GM23338 (cell line): ENCODE measurements at regions not wholly inside any gene's neighbourhood (a gene's known extent, or its start where the extent isn't known, plus 50 kb on each side); places are given as distances from the start of the nearest gene placed in this dataset.

Source experiments
- ATAC-seq: fragments of 200-7000 bp; cut with Tn5 transposase; 3 replicates; pipeline ENCODE4 v1.9.1; 2020
- DNase-seq: peaks from one replicate; pipeline ENCODE4 v3.0.0-alpha.2; 2015; ENCODE audit warnings: low spot score
- H2AFZ ChIP-seq: fragments of 200-600 bp; sonication (generic); 2 replicates; pipeline ENCODE4 v1.8.0; 2016; ENCODE audit warnings: antibody characterized with exemption, mild to moderate bottlenecking, moderate library complexity
- H3F3A ChIP-seq: fragments of 200-600 bp; sonication (generic); replicated peaks from 2 replicates; pipeline ENCODE4 v1.8.0; 2017; ENCODE audit warnings: antibody characterized with exemption, mixed run types, low read depth
- H3K27ac ChIP-seq: fragments of 200-600 bp; sonication (generic); 2 replicates; pipeline ENCODE4 v1.6.1; 2016; ENCODE audit warnings: low read depth
- H3K27me3 ChIP-seq: fragments of 200-600 bp; sonication (generic); 2 replicates; pipeline ENCODE4 v1.8.0; 2016; ENCODE audit warnings: mild to moderate bottlenecking, mixed run types, moderate library complexity; ENCODE audit not compliant: insufficient read depth
- H3K36me3 ChIP-seq: fragments of 200-600 bp; sonication (generic); 2 replicates; pipeline ENCODE4 v1.8.0; 2016; ENCODE audit warnings: mild to moderate bottlenecking; ENCODE audit not compliant: insufficient read depth
- H3K4me1 ChIP-seq: fragments of 200-600 bp; sonication (generic); 2 replicates; pipeline ENCODE4 v1.8.0; 2016; ENCODE audit warnings: mild to moderate bottlenecking, moderate library complexity; ENCODE audit not compliant: insufficient read depth
- H3K4me2 ChIP-seq: fragments of 200-600 bp; sonication (generic); 2 replicates; pipeline ENCODE4 v1.7.1; 2017; ENCODE audit warnings: mixed run types
- H3K4me3 ChIP-seq: fragments of 200-600 bp; sonication (generic); 2 replicates; pipeline ENCODE4 v1.6.1; 2016; ENCODE audit warnings: mixed run types
- H3K79me2 ChIP-seq: fragments of 200-600 bp; sonication (generic); replicated peaks from 2 replicates; pipeline ENCODE4 v1.8.0; 2017; ENCODE audit warnings: mild to moderate bottlenecking; ENCODE audit not compliant: insufficient read depth
- H3K9me2 ChIP-seq: fragments of 200-600 bp; sonication (generic); 2 replicates; pipeline ENCODE4 v1.8.0; 2017; ENCODE audit not compliant: insufficient read depth
- H4K20me1 ChIP-seq: fragments of 200-600 bp; sonication (generic); replicated peaks from 2 replicates; pipeline ENCODE4 v1.8.0; 2017; ENCODE audit warnings: mild to moderate bottlenecking; ENCODE audit not compliant: insufficient read depth
- H3K27ac Mint-ChIP-seq: 2 replicates; pipeline ENCODE4 v1.8.0; 2020; ENCODE audit warnings: inconsistent platforms, mild to moderate bottlenecking, moderate library complexity, mixed read lengths
- H3K27me3 Mint-ChIP-seq: 3 replicates; pipeline ENCODE4 v1.8.0; 2022; ENCODE audit warnings: low read depth, mild to moderate bottlenecking, moderate library complexity, mixed read lengths, inconsistent platforms; ENCODE audit not compliant: insufficient read depth, poor library complexity
- H3K36me3 Mint-ChIP-seq: 3 replicates; pipeline ENCODE4 v1.8.0; 2021; ENCODE audit warnings: low read depth, mild to moderate bottlenecking, inconsistent platforms, moderate library complexity, mixed read lengths
- H3K4me1 Mint-ChIP-seq: 3 replicates; pipeline ENCODE4 v1.8.0; 2020; ENCODE audit warnings: mild to moderate bottlenecking, inconsistent platforms, mixed read lengths
- H3K4me3 Mint-ChIP-seq: 3 replicates; pipeline ENCODE4 v1.8.0; 2021; ENCODE audit warnings: moderate library complexity, mild to moderate bottlenecking, inconsistent platforms, mixed read lengths
- H3K9me3 Mint-ChIP-seq: 3 replicates; pipeline ENCODE4 v1.8.0; 2020; ENCODE audit warnings: moderate library complexity, mild to moderate bottlenecking, inconsistent platforms, mixed read lengths
- CREB1 ChIP-seq: fragments of 250-450 bp; sonication (Bioruptor Pico); IDR thresholded peaks from 2 replicates; pipeline ENCODE4 v1.5.0; 2020; ENCODE audit warnings: low read depth, mild to moderate bottlenecking, moderate library complexity
- CTCF ChIP-seq, 2 experiments: fragments of 200-600 bp in 1 of 2; sonication (generic) in 1 of 2; conservative IDR thresholded peaks; 2 replicates each; pipeline versions ENCODE4 v1.5.1 to v1.6.1; 2016 to 2017; ENCODE audit warnings: antibody characterized with exemption in 2 of 2, low read depth in 2 of 2, mild to moderate bottlenecking in 2 of 2, moderate library complexity in 1 of 2
- ETS1 ChIP-seq: IDR thresholded peaks from 2 replicates; pipeline ENCODE4 v1.6.1; 2016; ENCODE audit warnings: antibody characterized with exemption
- EZH2 ChIP-seq: fragments of 200-600 bp; sonication (generic); IDR thresholded peaks from one replicate; pipeline ENCODE4 v1.8.0; 2017; ENCODE audit warnings: antibody characterized with exemption, mild to moderate bottlenecking, low read depth; ENCODE audit not compliant: unreplicated experiment
- EZH2phosphoT487 ChIP-seq: fragments of 200-600 bp; sonication (generic); IDR thresholded peaks from one replicate; pipeline ENCODE4 v1.8.1; 2018; ENCODE audit warnings: antibody characterized with exemption; ENCODE audit not compliant: unreplicated experiment
- JUNB ChIP-seq: IDR thresholded peaks from one replicate; pipeline ENCODE4 v1.6.1; 2016; ENCODE audit warnings: antibody characterized with exemption; ENCODE audit not compliant: unreplicated experiment
- POLR2AphosphoS5 ChIP-seq: IDR thresholded peaks from 2 replicates; pipeline ENCODE4 v1.6.1; 2016; ENCODE audit warnings: antibody characterized with exemption, low read depth
- REST ChIP-seq: IDR thresholded peaks from one replicate; pipeline ENCODE4 v1.6.1; 2018; ENCODE audit warnings: antibody characterized with exemption; ENCODE audit not compliant: unreplicated experiment
- STAT1 ChIP-seq: IDR thresholded peaks from one replicate; pipeline ENCODE4 v1.6.1; 2016; ENCODE audit warnings: antibody characterized with exemption; ENCODE audit not compliant: unreplicated experiment
- ZNF114 ChIP-seq: fragments of 250-450 bp; sonication (Bioruptor Pico); IDR thresholded peaks from 2 replicates; pipeline ENCODE4 v1.5.0; 2020; ENCODE audit warnings: mild to moderate bottlenecking, moderate library complexity
- ZNF331 ChIP-seq: fragments of 250-450 bp; sonication (Bioruptor Pico); IDR thresholded peaks from 2 replicates; pipeline ENCODE4 v1.5.0; 2020; ENCODE audit warnings: low read depth, mild to moderate bottlenecking, moderate library complexity

- H3K4me1 Mint-ChIP-seq: peaks cover 5% of the 10 kb centered on the region
- no peaks in the 10 kb centered on the region for H4K20me1 ChIP-seq
- H3K79me2 ChIP-seq: no peaks in the 10 kb centered on the region
- H2AFZ ChIP-seq: peak overlapping the region; percentile 1; the same call in 1 of the 2 replicates
- H3K27me3 Mint-ChIP-seq: no peaks in the 10 kb centered on the region
- H3K27ac ChIP-seq: no peak overlapping the region
- H3F3A ChIP-seq: no peaks in the 10 kb centered on the region
- H3K4me2 ChIP-seq: no peak overlapping the region
- TF ChIP-seq POLR2AphosphoS5: no peak
- TF ChIP-seq ZNF331 (CRISPR knock-in tag): no peak
- TF ChIP-seq ZNF114 (CRISPR knock-in tag): no peak
- no peak for TF ChIP-seq EZH2
- TF ChIP-seq ETS1: no peak
- no peak for TF ChIP-seq CTCF (conservative IDR thresholded peaks at IDR 0.05; ENCODE audit: low read depth in 2 of 2)
- no peak for TF ChIP-seq REST
- TF ChIP-seq STAT1: no peak
- no peak for TF ChIP-seq CREB1 (CRISPR knock-in tag)
- H3K36me3 Mint-ChIP-seq: no peaks in the 10 kb centered on the region
- peak overlapping the region; percentile 60; the same call in 1 of the 2 replicates for H3K27ac Mint-ChIP-seq
- peaks cover 3% of the 10 kb centered on the region; the same call in 1 of the 3 replicates for H3K9me3 Mint-ChIP-seq
- ATAC-seq (no peak), DNase-seq (peak; percentile 11)
- no peaks in the 10 kb centered on the region for H3K36me3 ChIP-seq
- no peak overlapping the region for H3K4me3 Mint-ChIP-seq
- H3K4me3 ChIP-seq: no peak overlapping the region
- H3K27me3 ChIP-seq: no peaks in the 10 kb centered on the region
- no peaks in the 10 kb centered on the region for H3K4me1 ChIP-seq
- no peaks in the 10 kb centered on the region for H3K9me2 ChIP-seq
Measured at GRCh38 chr4:111519683-111520082, 625.6 kb upstream of the FAM241A start.

GRCh38 chr4:111530446-111530845, 614.8 kb upstream of the FAM241A start:
- no peaks in the 10 kb centered on the region for H3K9me3 Mint-ChIP-seq
- no peak overlapping the region for H3K4me3 Mint-ChIP-seq
- no peak for DNase-seq
- H2AFZ ChIP-seq: no peak overlapping the region
- no peaks in the 10 kb centered on the region for H3K4me1 Mint-ChIP-seq
- H3F3A ChIP-seq: no peaks in the 10 kb centered on the region
- H3K27ac ChIP-seq: no peak overlapping the region
- no peak overlapping the region for H3K27ac Mint-ChIP-seq
- no peaks in the 10 kb centered on the region for H3K4me1 ChIP-seq
- H4K20me1 ChIP-seq: no peaks in the 10 kb centered on the region
- no peak for ATAC-seq
- no peaks in the 10 kb centered on the region for H3K79me2 ChIP-seq
- no peaks in the 10 kb centered on the region for H3K36me3 ChIP-seq
- no peak overlapping the region for H3K4me3 ChIP-seq
- no peaks in the 10 kb centered on the region for H3K9me2 ChIP-seq
- peaks cover 2% of the 10 kb centered on the region for H3K27me3 Mint-ChIP-seq
- no peaks in the 10 kb centered on the region for H3K27me3 ChIP-seq
- no peak overlapping the region for H3K4me2 ChIP-seq
- H3K36me3 Mint-ChIP-seq: no peaks in the 10 kb centered on the region
- no peak for TF ChIP-seq EZH2phosphoT487
- no peak for TF ChIP-seq ZNF331 (CRISPR knock-in tag)
- no peak for TF ChIP-seq CTCF (conservative IDR thresholded peaks at IDR 0.05; ENCODE audit: low read depth in 2 of 2)
- TF ChIP-seq ZNF114 (CRISPR knock-in tag): no peak
- TF ChIP-seq EZH2: no peak
- no peak for TF ChIP-seq JUNB
- TF ChIP-seq CREB1 (CRISPR knock-in tag): no peak
- no peak for TF ChIP-seq STAT1
- no peak for TF ChIP-seq POLR2AphosphoS5
